HG03097 (cell line): ENCODE measurements at regions not wholly inside any gene's neighbourhood (a gene's known extent, or its start where the extent isn't known, plus 50 kb on each side); places are given as distances from the start of the nearest gene placed in this dataset.

Experiments used
- ATAC-seq: cut with Tn5 transposase; IDR thresholded peaks from one replicate; pipeline ENCODE4 v1.9.1; 2021; ENCODE audit not compliant: unreplicated experiment, low FRiP score

DNA sequence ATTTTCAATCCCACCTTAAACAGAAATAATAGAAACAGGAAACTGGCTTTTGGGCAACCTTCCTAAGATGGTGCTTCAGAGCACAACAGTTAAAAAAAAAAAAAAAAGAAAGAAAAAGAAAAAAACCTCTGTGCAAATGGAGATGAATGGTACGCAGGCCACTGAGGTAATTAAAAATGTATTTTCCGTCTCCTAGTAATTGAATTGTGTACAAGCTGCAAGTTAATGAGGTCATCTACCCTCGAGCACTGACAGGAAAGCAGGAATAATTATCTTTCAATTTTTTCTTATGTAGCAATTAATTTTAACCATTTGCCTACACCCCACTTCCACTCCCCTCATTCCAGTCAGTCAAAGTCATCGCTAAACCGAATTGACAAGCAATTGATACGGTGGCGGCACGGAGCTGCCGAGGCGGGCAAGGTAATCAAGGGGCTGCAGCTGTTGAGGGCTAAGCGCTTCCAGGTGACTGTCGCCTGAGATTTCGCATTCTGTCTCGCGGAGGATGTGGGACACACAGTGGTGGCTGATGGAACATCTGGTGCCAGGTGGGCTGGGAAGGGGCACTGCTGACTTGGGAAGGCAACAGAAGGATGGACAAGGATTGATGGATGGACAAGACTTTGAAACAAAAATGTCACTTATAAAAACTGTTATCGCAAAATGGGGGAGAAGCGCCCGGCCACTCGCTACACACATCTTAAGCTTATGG, 109.4 kb downstream of the RCN1 start:
- ATAC-seq: no peak

GRCh38 chr11:32204751-32205150, 113.9 kb downstream of the RCN1 start:
- no peak for ATAC-seq

DNA sequence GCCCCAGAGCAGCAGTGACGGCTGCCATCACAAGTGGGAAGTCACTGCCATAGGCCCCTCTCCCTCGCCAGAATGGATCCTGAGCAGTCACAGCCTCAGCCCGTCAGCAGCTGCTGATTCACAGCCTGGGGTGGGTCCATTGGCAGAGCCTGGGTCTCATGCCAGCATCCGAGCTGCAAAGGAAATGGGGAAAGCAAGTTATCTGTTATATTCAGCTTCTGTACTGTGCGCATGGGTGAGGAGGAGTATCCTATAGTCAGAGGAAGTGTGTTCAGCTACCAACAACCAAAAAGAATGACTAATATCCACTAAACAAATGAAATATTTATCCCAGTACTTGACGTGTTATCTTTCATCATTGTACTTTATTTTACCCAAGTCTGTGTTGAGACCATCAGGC, 119.7 kb downstream of the RCN1 start:
- ATAC-seq: no peak

DNA sequence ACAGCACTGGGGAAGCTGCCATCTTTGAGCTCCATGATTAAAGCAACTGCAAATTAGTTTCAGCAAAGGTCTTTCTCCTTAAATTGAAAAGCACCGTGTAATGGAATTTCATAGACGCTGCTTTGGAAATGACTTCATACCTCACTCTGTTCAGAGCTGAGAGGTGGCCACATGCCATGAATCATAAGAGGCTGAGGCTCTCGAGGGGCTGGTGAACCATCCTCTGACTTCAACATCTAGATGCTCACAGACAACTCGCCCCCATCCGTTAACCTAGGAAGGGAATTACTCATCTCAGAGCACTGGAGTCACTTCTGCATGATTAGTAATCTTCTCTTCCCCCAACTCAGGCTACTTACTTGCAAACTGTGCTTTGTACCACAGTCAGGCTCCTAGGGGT, 122.3 kb downstream of the RCN1 start:
- no peak for ATAC-seq

GRCh38 chr11:32215157-32215556, 124.3 kb downstream of the RCN1 start:
- ATAC-seq: no peak

DNA sequence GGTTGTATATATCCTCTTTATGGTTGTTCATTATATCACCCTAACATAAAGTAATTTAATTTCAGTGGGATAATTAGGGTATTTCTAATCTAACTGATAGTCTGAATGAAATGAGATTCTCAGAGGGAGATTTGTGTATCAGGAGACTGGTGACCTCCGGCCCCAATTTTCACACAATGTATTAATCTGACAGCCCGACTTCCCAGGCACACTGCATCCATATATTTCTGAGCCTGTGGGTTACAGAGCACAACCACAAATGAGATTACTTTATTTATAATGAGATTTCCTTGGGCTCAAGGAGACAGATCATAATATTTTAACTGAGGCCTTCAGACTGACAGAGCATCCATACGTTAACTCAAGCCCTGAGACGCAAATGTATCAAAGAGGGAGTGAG, 125.9 kb downstream of the RCN1 start:
- ATAC-seq: no peak

DNA sequence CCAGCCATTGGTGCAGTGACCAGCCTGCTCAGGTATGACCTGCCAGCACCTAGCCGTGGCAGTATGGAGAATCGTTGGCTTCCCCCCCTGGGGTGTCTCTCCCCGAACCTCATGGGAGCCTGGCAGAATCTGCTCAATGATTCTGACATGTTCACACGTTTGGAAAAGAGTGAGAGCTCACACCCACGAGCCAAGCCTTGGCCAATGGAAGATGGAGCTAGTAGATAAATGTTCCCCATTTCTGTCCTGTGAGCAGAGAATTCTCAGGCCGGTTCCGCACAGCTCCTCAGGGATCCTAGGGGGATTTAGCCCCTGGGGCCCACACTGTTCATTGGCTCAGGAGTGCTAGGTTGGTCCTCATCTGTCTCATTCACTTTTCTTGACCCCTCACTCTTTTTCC, 128.4 kb downstream of the RCN1 start:
- ATAC-seq: no peak

DNA sequence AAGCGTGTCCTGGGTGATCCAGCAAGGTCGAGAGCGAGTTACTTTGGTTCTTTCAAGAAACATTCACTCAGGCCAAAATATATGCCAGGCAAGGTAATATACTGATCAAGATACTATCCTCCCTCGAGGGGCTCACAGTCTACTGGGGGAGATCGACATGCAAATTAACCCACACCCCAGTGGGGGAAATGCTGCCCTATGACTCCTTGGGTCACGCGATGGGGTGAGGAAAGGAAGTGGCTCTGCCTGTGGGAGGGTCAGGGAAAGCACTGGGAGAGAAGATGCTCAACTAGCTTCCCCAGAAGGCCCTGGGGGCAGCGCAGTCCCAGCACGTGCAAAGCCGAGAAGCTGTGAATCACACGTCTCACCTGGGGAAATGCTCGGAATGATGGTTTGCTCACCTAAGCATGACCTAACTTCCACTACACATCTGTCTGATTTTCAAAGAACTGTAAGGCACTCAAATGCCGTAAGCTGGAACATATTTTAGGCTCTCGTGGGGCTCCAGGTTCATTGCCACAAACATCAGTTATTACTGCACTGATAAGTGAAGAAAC, 130.7 kb downstream of the RCN1 start:
- ATAC-seq: no peak

DNA sequence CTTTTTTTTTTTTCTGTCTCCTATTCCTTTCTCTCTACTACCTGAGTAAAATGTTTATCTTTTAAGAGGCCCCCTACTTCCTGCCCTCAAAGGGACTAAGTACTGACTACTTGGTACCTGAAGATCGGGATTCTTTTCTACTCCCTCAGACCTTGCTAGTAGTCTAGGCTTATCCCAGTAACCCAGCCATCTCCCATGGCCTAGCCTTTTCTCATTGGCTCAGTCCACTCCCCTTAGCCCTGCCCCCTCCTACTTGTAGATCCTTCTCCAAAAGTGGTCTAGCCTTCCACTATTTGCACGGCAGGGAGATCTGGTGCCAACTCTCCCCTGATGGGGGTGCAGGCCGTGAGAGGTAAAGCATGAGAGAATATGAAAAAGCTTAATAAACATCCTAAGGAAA, 133.7 kb downstream of the RCN1 start:
- ATAC-seq: no peak

DNA sequence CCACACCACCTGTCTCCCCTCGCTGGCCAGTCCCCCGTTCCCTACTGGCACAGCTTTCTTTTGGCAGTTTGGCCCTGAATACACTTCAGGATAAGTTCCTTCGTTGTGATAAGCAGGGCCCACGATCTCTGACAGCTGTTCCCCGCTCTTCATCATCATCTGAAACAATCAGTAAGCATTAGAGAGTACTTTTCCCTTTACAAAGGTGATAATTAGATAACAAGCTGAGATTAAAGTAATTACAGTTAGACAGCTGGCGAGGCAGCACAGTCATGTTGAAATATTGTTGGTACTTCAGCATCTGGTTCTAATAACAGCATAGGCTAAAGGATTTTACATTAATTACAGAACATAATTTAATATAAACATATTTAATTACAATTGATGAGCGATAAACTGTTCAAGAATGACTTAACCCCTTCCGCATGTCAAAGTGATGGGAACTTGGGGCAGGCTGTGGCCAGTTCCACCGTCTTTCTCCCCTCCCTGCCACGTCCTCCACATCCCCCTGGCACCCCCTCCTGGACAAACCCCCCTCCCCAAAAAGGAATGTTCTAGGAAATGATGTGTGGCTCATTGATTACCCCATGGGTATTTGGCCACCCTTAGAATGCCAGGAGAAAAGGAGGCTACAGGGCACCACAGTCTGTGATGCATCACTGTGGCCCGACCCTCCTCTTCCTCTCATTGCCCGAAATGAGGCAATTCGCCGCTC, 134.9 kb downstream of the RCN1 start:
- ATAC-seq: no peak

GRCh38 chr11:32226480-32226879, 135.6 kb downstream of the RCN1 start:
- ATAC-seq: no peak

- ATAC-seq: no peak
Observed at GRCh38 chr11:32229576-32230240, 138.8 kb downstream of the RCN1 start.

DNA sequence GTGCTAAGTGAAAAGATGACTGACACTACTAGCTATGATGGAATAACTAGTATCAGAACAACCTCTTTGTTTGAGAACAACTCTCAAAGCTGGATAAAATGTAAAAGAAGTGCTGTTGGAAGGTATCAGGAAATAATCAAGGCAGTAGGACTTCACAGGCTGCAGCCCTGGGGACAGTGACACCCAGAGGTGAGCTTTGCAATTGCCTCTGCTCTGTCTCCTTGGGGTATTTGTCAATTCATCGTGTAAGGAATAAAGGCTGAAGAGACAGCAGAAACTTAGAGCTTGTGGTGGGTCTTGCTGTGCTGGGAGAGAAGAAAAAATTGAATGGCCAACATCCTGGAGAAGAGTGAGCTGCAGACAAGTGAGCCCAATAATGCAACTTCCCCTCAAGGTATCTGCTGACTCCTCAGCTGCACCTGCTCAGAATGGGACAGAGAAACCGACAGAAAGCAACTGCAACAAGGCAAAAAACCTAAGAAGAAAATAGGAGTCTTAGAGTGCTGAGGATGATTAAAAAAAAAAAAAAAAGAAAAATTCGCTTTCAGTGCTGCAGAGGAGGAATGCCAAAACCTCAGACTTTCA, 141.1 kb downstream of the RCN1 start:
- no peak for ATAC-seq

DNA sequence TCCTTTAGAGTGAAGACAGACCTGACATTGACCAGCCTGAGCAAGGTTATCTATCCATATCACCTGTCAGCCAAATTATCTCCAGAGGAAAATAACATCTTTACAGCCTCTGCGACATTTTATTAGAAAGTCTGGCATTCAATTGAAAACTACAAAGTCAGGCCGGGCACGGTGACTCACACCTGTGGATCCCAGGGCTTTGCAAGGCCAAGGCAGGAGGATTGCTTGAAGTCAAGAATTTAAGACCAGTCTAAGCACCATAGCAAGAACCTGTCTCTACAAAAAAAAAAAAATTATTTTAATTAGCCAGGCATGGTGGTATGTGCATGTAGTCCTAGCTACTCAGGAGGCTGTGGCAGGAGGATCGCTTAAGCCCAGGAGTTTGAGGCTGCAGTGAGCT, 141.6 kb downstream of the RCN1 start:
- no peak for ATAC-seq

GRCh38 chr11:32233276-32233675, 142.4 kb downstream of the RCN1 start:
- ATAC-seq: no peak

GRCh38 chr11:32233928-32234327, 143.1 kb downstream of the RCN1 start:
- ATAC-seq: no peak

DNA sequence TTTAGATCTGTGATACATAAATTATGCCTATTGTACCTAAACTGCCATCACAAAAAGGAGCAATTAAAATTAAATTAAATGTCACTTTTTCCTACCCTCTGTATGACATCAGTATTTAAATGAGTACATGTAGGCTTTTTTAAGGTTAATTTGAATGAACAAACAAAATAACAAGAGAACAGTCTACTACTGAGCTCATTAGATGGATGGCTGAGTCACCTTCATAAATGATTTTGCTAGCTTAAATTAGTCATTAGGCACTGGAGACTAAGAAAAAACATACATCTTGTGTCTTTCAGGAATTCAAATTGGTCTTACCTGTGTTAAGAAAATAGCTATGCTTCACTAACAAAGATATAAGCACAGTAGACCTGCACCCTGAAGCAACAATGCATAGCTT, 153.6 kb downstream of the RCN1 start:
- no peak for ATAC-seq

DNA sequence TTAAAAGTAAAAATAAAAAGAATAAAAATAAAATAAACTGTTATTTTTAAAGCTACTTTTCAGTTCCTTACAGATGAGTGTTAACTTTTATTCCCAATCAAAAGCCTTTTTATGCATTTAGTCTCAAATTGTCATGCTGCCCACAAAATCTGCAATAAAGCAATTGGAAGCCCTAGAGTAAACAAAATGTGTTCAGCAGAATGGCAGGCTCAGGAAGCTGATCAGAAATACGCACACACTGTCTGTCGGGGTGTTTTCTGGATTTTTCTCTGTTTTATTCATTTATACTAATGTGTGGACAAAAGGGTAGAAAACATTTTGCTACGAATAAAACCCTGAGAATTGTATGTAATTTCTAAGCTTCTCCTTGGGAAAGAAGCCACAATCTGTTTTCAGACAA, 162.8 kb downstream of the RCN1 start:
- ATAC-seq: no peak

DNA sequence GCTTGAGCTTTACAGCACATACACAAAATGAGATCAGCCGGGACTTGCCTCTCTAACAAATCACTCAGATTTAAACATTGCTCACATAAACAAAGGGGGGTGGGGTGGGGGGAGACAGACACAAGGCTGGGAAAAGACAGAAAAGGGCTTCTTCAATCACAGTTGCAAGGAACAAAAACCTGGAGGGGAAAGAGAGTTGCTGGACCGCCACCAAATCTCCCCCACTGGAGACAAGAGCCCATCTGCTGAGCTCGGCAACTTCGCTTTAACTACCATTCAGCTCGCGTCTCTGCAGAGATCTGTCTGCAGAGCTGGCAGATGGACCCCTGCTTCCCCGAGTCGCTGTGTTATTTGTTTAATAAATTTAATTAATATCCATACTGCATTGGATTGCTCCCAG, 165.0 kb downstream of the RCN1 start:
- no peak for ATAC-seq

DNA sequence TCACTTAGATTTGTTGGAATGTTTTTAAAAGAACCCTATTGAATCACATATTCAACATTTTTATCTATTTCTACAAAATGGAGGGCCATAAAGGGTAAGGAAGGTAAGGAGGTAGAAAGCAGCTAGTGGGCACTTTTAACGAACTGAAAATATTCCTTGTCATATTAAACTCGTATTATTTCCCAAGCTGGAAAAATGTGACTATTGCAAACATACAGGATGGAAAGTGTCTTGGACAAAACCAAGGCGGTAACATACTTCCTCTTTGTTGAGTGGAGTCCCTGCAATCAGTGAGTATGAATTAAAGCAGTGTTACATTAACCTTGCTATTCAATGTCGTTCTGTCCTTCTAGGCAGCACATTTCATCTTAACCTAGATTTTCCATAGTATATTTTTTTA, 165.6 kb downstream of the RCN1 start:
- no peak for ATAC-seq

DNA sequence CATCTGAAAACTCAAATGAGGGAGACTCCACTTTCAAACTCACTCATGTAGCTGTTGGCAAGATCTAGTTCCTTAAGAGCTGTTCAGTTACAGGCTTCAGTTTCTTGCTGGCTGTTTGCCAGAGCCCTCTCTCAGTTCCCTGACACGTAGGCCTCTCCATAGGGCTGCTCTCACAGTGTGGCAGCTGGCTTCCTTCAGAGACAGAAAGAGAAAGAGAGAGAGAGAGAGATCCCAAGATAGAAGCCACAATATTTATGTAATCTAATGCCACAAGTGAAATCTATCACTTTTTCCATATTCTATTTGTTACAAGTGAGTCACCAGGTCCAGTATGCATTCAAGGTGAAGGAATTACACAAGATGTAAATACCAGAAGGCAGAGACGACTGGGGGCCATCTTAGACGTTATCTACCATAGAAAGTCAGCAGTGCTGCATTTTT, 168.8 kb downstream of the RCN1 start:
- ATAC-seq: peak; percentile 57
